Upper lobe of right lung (tissue), 1 donor: ENCODE measurements at regions not wholly inside any gene's neighbourhood (a gene's known extent, or its start where the extent isn't known, plus 50 kb on each side); places are given as distances from the start of the nearest gene placed in this dataset.

Experiments
- ATAC-seq: fragments of 200-7000 bp; cut with Tn5 transposase; one replicate; pipeline ENCODE4 v1.9.1; 2020; ENCODE audit warnings: mild to moderate bottlenecking, moderate library complexity
- DNase-seq: peaks from one replicate; pipeline ENCODE4 v3.0.0-alpha.2; 2020
- H3K27ac ChIP-seq: fragments of 200-600 bp; one replicate; pipeline ENCODE4 v1.8.0; 2022
- H3K27me3 ChIP-seq: fragments of 200-600 bp; one replicate; pipeline ENCODE4 v1.8.0; 2022; ENCODE audit warnings: mild to moderate bottlenecking
- H3K36me3 ChIP-seq: fragments of 200-600 bp; one replicate; pipeline ENCODE4 v1.8.0; 2022
- H3K4me1 ChIP-seq: fragments of 200-600 bp; one replicate; pipeline ENCODE4 v1.8.0; 2022
- H3K4me3 ChIP-seq: fragments of 200-600 bp; one replicate; pipeline ENCODE4 v1.8.0; 2022; ENCODE audit warnings: mild to moderate bottlenecking
- H3K9me3 ChIP-seq: fragments of 200-600 bp; one replicate; pipeline ENCODE4 v1.8.0; 2022
- intact Hi-C: fragments of 100-400 bp; cut with DNase I; formaldehyde crosslinking; loops from one replicate; pipeline ENCODE4 v1.11.0; 2022
- TF ChIP-seq, protein P1 (sequence below): fragments of 200-600 bp; IDR thresholded peaks from one replicate; pipeline ENCODE4 v1.8.0; 2022; ENCODE audit warnings: antibody characterized with exemption
- donor health status: DM: no; HTN: yes; CAD: no; lungs with severe emphysema.

DNA sequence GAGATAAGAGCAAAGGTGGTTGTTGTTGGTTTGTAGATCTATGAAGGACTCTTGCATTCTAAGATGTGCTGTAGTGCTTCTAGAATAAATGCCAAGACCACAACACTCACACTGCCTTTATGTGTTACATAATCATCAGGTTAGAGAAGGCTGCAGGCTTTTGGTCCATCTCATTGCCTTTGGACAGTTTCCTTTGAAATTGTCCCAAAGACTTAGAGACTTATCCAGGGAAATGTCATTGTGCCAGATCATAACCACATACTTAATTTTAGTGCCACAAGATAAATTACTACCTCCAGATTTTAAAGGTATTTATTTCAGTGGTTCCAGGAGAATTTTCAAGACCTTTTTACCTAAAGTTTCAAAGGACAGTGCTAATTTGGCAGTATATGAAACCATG, 666.6 kb upstream of the CITED2 start:
- intact Hi-C loops, result no loop called here
- no peak overlapping the region for H3K4me3 ChIP-seq
- TF ChIP-seq, protein P1, sequence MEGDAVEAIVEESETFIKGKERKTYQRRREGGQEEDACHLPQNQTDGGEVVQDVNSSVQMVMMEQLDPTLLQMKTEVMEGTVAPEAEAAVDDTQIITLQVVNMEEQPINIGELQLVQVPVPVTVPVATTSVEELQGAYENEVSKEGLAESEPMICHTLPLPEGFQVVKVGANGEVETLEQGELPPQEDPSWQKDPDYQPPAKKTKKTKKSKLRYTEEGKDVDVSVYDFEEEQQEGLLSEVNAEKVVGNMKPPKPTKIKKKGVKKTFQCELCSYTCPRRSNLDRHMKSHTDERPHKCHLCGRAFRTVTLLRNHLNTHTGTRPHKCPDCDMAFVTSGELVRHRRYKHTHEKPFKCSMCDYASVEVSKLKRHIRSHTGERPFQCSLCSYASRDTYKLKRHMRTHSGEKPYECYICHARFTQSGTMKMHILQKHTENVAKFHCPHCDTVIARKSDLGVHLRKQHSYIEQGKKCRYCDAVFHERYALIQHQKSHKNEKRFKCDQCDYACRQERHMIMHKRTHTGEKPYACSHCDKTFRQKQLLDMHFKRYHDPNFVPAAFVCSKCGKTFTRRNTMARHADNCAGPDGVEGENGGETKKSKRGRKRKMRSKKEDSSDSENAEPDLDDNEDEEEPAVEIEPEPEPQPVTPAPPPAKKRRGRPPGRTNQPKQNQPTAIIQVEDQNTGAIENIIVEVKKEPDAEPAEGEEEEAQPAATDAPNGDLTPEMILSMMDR, result no peak
- no peaks in the 10 kb centered on the region for H3K9me3 ChIP-seq
- H3K27ac ChIP-seq, result no peak overlapping the region
- H3K4me1 ChIP-seq, result no peaks in the 10 kb centered on the region
- no peaks in the 10 kb centered on the region for H3K27me3 ChIP-seq
- no peak for DNase-seq
- H3K36me3 ChIP-seq, result no peaks in the 10 kb centered on the region
- ATAC-seq, result no peak

DNA sequence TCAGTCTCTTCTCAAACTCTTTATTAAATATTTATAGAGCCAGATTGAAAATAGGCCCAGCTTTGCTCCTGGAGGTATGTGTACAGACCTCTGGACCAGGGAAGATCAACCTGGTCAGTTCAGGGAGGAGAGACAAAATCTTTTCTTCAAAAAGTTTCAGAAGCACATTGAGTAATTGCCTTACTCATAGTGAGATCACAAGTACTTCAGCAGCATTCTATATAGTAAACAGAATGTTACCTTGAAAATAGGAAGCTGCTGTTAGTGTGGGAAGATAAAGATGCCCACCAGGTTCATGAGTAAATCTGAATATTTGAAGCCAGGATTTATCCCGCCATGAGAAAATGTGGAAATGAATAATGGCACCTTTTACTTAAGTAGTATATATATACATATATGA, 665.9 kb upstream of the CITED2 start:
- Histone ChIP-seq H3K36me3 (no peaks in the 10 kb centered on the region), H3K27me3 (no peaks in the 10 kb centered on the region), H3K4me3 (no peak overlapping the region), H3K27ac (no peak overlapping the region), H3K4me1 (no peaks in the 10 kb centered on the region), H3K9me3 (no peaks in the 10 kb centered on the region)
- TF ChIP-seq, protein P1, result no peak
- ATAC-seq, result no peak
- intact Hi-C loops, result no loop called here
- no peak for DNase-seq

DNA sequence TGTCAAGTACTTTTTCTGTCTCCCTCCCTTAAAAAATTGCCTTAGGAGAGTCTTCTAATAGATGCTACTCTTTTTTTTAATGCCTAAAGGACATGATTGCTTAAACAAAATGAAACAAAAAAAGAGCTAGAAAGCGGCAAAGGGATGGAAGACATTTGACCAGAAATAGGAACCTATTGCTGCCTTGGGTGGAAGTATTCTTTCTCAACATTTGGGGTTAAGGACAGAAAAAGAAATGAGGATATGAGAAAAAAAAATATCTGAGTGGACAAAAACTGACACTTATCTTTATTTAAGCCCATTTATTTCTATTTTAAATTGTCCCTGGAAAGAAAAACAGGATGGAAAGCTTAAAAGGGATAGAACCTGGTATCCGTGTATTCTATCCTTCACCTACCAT, 664.9 kb upstream of the CITED2 start:
- H3K27ac ChIP-seq, result no peak overlapping the region
- intact Hi-C loops, result no loop called here
- ATAC-seq (peak; percentile 45), DNase-seq (no peak)
- H3K9me3 ChIP-seq, result no peaks in the 10 kb centered on the region
- H3K27me3 ChIP-seq, result no peaks in the 10 kb centered on the region
- no peaks in the 10 kb centered on the region for H3K36me3 ChIP-seq
- no peak overlapping the region for H3K4me3 ChIP-seq
- TF ChIP-seq, protein P1, result no peak
- no peaks in the 10 kb centered on the region for H3K4me1 ChIP-seq

DNA sequence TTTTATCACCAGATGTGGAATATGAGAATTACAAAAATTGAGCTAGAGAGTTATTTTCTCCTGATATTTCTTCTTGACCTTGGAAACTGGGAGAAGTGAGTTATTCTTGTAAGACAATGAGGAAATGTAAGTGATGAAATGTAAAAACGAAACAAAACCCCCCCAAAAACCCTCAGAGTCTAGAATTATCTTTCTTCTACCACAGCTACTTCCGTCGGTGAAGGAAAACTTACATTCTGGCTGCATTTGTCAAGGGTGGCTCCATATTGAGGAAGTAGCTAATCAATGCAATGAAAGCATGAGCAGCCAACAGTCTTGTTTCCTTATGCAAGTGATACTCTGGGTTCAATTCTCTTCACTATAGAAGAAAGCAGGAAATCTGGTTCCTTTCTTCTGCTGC, 661.7 kb upstream of the CITED2 start:
- no peaks in the 10 kb centered on the region for H3K36me3 ChIP-seq
- no peak for DNase-seq
- TF ChIP-seq, protein P1, result no peak
- no peaks in the 10 kb centered on the region for H3K4me1 ChIP-seq
- intact Hi-C loops, result no loop called here
- H3K9me3 ChIP-seq, result no peaks in the 10 kb centered on the region
- no peak overlapping the region for H3K27ac ChIP-seq
- ATAC-seq, result no peak
- no peaks in the 10 kb centered on the region for H3K27me3 ChIP-seq
- no peak overlapping the region for H3K4me3 ChIP-seq

DNA sequence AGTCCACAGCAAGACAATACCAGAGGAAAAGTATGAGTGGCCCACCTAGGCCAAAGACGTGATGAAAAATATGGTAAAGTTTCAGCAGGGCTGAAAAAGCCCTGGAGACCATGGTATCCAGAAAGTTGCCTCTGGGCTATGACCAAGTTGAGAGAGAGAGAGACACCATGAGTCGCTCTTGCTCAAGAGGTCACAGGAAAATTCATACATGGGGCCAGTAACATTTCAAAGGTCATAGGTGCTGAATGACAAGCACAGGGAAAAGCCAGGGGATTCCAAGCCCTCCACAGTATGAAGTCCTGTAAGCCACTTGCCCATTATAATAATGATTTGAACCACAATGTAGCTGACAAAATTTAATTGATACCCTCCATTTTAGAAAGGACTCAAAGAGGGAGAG, 657.7 kb upstream of the CITED2 start:
- no peak overlapping the region for H3K27ac ChIP-seq
- TF ChIP-seq, protein P1, result no peak
- no peaks in the 10 kb centered on the region for H3K4me1 ChIP-seq
- DNase-seq (no peak), ATAC-seq (no peak)
- no peaks in the 10 kb centered on the region for H3K27me3 ChIP-seq
- intact Hi-C loops, result no loop called here
- no peaks in the 10 kb centered on the region for H3K9me3 ChIP-seq
- no peaks in the 10 kb centered on the region for H3K36me3 ChIP-seq
- no peak overlapping the region for H3K4me3 ChIP-seq

DNA sequence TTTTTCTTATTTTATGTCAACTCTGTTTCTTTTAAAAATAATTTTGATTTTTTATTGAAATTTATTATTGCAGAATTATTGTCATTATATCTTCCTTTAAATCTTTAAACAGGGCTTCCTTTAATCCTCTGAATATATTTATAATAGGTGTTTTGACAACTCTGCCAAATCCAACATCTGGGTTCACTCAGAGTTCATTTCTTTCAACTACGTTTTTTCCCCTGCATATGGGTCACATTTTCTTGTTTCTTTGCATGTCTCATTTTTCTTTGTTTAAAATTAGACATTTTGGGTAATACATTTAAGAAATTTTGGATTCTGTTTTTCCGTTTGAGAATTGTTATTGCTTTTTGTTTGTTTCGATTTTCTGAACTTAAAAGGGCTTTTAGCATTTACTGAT, 655.1 kb upstream of the CITED2 start:
- H3K4me3 ChIP-seq, result no peak overlapping the region
- ATAC-seq (no peak), DNase-seq (no peak)
- H3K36me3 ChIP-seq, result no peaks in the 10 kb centered on the region
- TF ChIP-seq, protein P1, result no peak
- H3K27me3 ChIP-seq, result no peaks in the 10 kb centered on the region
- H3K4me1 ChIP-seq, result no peaks in the 10 kb centered on the region
- H3K9me3 ChIP-seq, result no peaks in the 10 kb centered on the region
- no peak overlapping the region for H3K27ac ChIP-seq
- intact Hi-C loops, result no loop called here
